Ascending aorta (tissue), 2 donors: ENCODE measurements at regions not wholly inside any gene's neighbourhood (a gene's known extent, or its start where the extent isn't known, plus 50 kb on each side); places are given as distances from the start of the nearest gene placed in this dataset.
"Not testable (repeated sequence)": the region's sequence is repeated elsewhere in the genome, so short reads cannot be mapped to it uniquely, and the experiment has no call there.

Experiments used
- DNase-seq, 2 donors: peaks; one replicate each; pipeline ENCODE4 v3.0.0-alpha.2; 2019; ENCODE audit warnings: low spot score in 2 of 2
- H3K27ac ChIP-seq, 2 donors: fragments of 200-600 bp; sonication (generic); one replicate each; pipeline ENCODE4 v1.5.1; 2016 to 2017; ENCODE audit warnings: mild to moderate bottlenecking in 1 of 2
- H3K27me3 ChIP-seq: fragments of 200-600 bp; sonication (generic); one replicate; pipeline ENCODE4 v1.5.1; 2017
- H3K36me3 ChIP-seq, 2 donors: fragments of 200-600 bp; sonication (generic); one replicate each; pipeline ENCODE4 v1.5.1; 2016
- H3K4me1 ChIP-seq, 2 donors: fragments of 200-600 bp; sonication (generic); one replicate each; pipeline ENCODE4 v1.5.1; 2016 to 2017; ENCODE audit warnings: mild to moderate bottlenecking in 1 of 2
- H3K4me3 ChIP-seq, 2 donors: fragments of 200-600 bp; sonication (generic); one replicate each; pipeline ENCODE4 v1.5.1; 2016 to 2017; ENCODE audit warnings: mild to moderate bottlenecking in 1 of 2
- H3K9me3 ChIP-seq, 2 donors: fragments of 200-600 bp; sonication (generic); one replicate each; pipeline ENCODE4 v1.5.1; 2016
- intact Hi-C: fragments of 100-400 bp; cut with DNase I; formaldehyde crosslinking; loops from one replicate; pipeline ENCODE4 v1.15.1; 2023
- TF ChIP-seq, protein P1 (sequence below), 3 experiments: fragments of 200-600 bp in 2 of 3; fragments of 450-650 bp in 1 of 3; sonication (generic) in 2 of 3; IDR thresholded peaks; one replicate each; pipeline ENCODE4 v1.5.1; 2016 to 2019; ENCODE audit warnings: antibody characterized with exemption in 3 of 3, mild to moderate bottlenecking in 1 of 3, moderate library complexity in 1 of 3

DNA sequence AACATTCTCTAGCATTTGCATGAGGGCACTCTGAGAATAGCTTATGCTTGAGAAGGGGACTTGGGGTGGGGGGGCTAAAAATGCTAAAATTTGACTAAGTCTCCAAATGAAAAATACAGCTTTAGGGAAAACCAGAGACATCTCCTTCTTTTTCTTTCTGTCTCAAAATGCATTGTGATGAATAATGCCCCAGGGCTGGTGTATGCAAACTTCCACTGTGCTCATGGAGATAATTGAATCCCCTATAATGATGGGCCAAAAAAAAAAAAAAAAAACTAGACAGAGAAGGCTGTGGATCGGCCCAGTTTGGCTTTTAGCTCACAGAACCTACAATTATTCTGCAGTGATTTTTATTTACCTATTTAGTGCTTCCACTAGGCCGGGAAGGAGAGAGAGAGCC lies 147.9 kb upstream of the RORA start:
- H3K4me1 ChIP-seq, result no peaks in the 10 kb centered on the region
- H3K27ac ChIP-seq, result no peak overlapping the region
- H3K9me3 ChIP-seq, result no peaks in the 10 kb centered on the region
- TF ChIP-seq, protein P1, sequence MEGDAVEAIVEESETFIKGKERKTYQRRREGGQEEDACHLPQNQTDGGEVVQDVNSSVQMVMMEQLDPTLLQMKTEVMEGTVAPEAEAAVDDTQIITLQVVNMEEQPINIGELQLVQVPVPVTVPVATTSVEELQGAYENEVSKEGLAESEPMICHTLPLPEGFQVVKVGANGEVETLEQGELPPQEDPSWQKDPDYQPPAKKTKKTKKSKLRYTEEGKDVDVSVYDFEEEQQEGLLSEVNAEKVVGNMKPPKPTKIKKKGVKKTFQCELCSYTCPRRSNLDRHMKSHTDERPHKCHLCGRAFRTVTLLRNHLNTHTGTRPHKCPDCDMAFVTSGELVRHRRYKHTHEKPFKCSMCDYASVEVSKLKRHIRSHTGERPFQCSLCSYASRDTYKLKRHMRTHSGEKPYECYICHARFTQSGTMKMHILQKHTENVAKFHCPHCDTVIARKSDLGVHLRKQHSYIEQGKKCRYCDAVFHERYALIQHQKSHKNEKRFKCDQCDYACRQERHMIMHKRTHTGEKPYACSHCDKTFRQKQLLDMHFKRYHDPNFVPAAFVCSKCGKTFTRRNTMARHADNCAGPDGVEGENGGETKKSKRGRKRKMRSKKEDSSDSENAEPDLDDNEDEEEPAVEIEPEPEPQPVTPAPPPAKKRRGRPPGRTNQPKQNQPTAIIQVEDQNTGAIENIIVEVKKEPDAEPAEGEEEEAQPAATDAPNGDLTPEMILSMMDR (IDR thresholded peaks at IDR 0.05), result no peak
- H3K4me3 ChIP-seq, result no peak overlapping the region
- H3K27me3 ChIP-seq, result no peaks in the 10 kb centered on the region
- no peaks in the 10 kb centered on the region for H3K36me3 ChIP-seq
- intact Hi-C loops, result no loop called here
- no peak for DNase-seq

DNA sequence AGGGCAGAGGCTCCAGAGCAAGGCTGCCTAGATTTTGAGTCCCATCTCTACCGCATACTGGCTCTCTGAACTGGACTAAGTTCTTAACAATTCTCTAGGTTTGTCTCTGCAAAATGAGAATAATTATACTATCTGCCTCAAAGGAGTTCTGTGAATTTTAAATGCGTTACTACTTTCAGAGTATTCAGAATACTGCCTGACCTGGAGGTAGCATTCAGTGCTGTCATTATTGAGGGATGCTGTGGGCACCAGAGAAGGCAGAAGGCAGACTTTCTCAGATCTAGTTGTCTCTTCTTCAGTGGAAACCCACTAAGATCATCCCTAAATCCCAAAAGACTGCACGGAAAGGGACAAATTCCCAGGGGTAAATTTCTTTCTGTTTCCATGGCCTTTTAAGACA lies 147.4 kb upstream of the RORA start:
- Histone ChIP-seq H3K36me3 (no peaks in the 10 kb centered on the region), H3K27ac (no peak overlapping the region), H3K4me3 (no peak overlapping the region), H3K27me3 (no peaks in the 10 kb centered on the region), H3K9me3 (no peaks in the 10 kb centered on the region), H3K4me1 (no peaks in the 10 kb centered on the region)
- DNase-seq, result no peak
- TF ChIP-seq, protein P1 (IDR thresholded peaks at IDR 0.05), result no peak
- intact Hi-C loops, result no loop called here

GRCh38 chr15:61374848-61375247 lies 145.7 kb upstream of the RORA start:
- Histone ChIP-seq H3K9me3 (no peaks in the 10 kb centered on the region), H3K4me3 (no peak overlapping the region), H3K4me1 (no peaks in the 10 kb centered on the region), H3K27ac (no peak overlapping the region), H3K27me3 (no peaks in the 10 kb centered on the region), H3K36me3 (no peaks in the 10 kb centered on the region)
- no peak for DNase-seq
- TF ChIP-seq, protein P1 (IDR thresholded peaks at IDR 0.05), result no peak
- intact Hi-C loops, result no loop called here

DNA sequence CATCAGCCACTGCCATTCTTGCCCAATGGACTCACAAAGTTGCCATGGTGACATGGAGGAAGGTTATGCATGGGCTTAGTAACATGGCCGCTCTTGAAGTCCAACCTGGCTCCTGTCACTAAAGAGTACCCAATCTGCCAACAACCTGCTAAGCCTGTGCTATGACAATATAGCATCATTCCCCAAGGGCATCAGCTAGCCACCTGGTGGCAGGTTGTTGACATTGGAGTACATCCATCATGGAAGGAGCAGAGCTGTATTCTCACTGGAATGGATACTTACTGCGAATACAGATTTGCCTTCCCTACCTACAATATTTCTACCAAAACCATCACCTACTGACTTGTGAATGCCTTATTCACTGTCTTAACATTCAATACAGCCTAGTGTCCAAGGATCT lies 138.9 kb upstream of the RORA start:
- intact Hi-C loops, result no loop called here

DNA sequence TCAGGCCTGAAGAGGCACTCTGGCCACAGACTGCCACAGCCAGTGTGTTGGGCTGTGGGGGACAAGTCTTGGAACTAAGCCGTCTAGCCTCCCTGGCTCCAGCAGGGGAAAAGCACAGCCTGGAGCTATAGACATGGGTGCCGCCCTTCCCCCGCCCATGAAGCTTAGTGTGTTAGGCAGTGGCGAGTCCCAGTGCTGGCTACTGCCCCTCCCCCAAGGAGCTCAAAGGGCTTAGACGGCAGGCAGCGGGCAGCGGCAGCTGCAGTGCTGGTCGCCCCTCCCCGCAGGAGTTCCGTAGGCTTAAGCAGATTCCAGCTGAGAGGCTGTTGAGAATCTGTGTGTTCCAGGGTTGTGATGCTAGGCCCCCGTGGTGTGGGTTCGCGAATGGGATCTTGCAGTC lies 135.8 kb upstream of the RORA start:
- Histone ChIP-seq H3K27ac (no peak overlapping the region), H3K4me3 (no peak overlapping the region), H3K36me3 (no peaks in the 10 kb centered on the region), H3K27me3 (no peaks in the 10 kb centered on the region), H3K4me1 (no peaks in the 10 kb centered on the region), H3K9me3 (peaks cover 0 to 6% of the 10 kb centered on the region in 2 donors)
- intact Hi-C loops, result no loop called here
- DNase-seq, result no peak
- TF ChIP-seq, protein P1 (IDR thresholded peaks at IDR 0.05), result no peak

More for the DNA sequence above, 138.9 kb upstream of the RORA start:
- no peak overlapping the region for H3K4me3 ChIP-seq
- peaks cover 0 to 5% of the 10 kb centered on the region in 2 donors for H3K9me3 ChIP-seq
- DNase-seq, result no peak
- H3K36me3 ChIP-seq, result no peaks in the 10 kb centered on the region
- H3K4me1 ChIP-seq, result no peaks in the 10 kb centered on the region
- H3K27ac ChIP-seq, result no peak overlapping the region
- H3K27me3 ChIP-seq, result no peaks in the 10 kb centered on the region
- TF ChIP-seq, protein P1 (IDR thresholded peaks at IDR 0.05), result no peak

- intact Hi-C loops, H3K9me3 ChIP-seq, H3K27ac ChIP-seq, DNase-seq, H3K36me3 ChIP-seq, H3K4me3 ChIP-seq, H3K27me3 ChIP-seq, H3K4me1 ChIP-seq: not testable (repeated sequence)
Observed at GRCh38 chr15:61362912-61363311, 133.8 kb upstream of the RORA start.
